Activated naive CD4-positive, alpha-beta T cell treated with anti-CD3 and anti-CD28 coated beads for 36 hours (primary cell): ENCODE measurements at regions not wholly inside any gene's neighbourhood (a gene's known extent, or its start where the extent isn't known, plus 50 kb on each side); places are given as distances from the start of the nearest gene placed in this dataset.

Experiments
- CTCF ChIA-PET: fragments of 350-600 bp; sonication (Branson Sonifier 250); formaldehyde crosslinking; loops from one replicate; lab custom pipeline; 2021; ENCODE audit warnings: antibody characterized with exemption; lab: Charles Lee
- DNase-seq: peaks from one replicate; pipeline ENCODE4 v3.0.0-alpha.2; 2020
- H3K27ac Mint-ChIP-seq: one replicate; pipeline ENCODE4 v1.8.0; 2021; ENCODE audit warnings: mild to moderate bottlenecking, mixed read lengths
- H3K27me3 Mint-ChIP-seq: one replicate; pipeline ENCODE4 v1.8.0; 2021; ENCODE audit warnings: low read depth, mixed read lengths
- H3K36me3 Mint-ChIP-seq: one replicate; pipeline ENCODE4 v1.8.0; 2021; ENCODE audit warnings: low read depth, mixed read lengths
- H3K4me1 Mint-ChIP-seq: one replicate; pipeline ENCODE4 v1.8.0; 2021; ENCODE audit warnings: low read depth, mixed read lengths
- H3K4me3 Mint-ChIP-seq: one replicate; pipeline ENCODE4 v1.8.0; 2021; ENCODE audit warnings: mild to moderate bottlenecking, moderate library complexity, mixed read lengths
- H3K9me3 Mint-ChIP-seq: one replicate; pipeline ENCODE4 v1.8.0; 2021; ENCODE audit warnings: mixed read lengths
- intact Hi-C: fragments of 100-400 bp; cut with micrococcal nuclease; formaldehyde crosslinking; loops from one replicate; pipeline ENCODE4 v1.15.1; 2023

GRCh38 chr16:73319737-73320136, 271.8 kb upstream of the ZFHX3 start:
- intact Hi-C loops, result no loop called here
- no peak for DNase-seq
- no peaks in the 10 kb centered on the region for H3K4me1 Mint-ChIP-seq
- peaks cover 1% of the 10 kb centered on the region for H3K9me3 Mint-ChIP-seq
- H3K27ac Mint-ChIP-seq, result no peak overlapping the region
- CTCF ChIA-PET, result no interaction called here
- H3K36me3 Mint-ChIP-seq, result no peaks in the 10 kb centered on the region
- H3K4me3 Mint-ChIP-seq, result no peak overlapping the region
- H3K27me3 Mint-ChIP-seq, result peaks cover 6% of the 10 kb centered on the region

- CTCF ChIA-PET, result no interaction called here
- intact Hi-C loops, result no loop called here
- Mint-ChIP-seq H3K4me1 (no peaks in the 10 kb centered on the region), H3K4me3 (no peak overlapping the region), H3K27me3 (peaks cover 2% of the 10 kb centered on the region), H3K9me3 (peaks cover 1% of the 10 kb centered on the region), H3K27ac (no peak overlapping the region), H3K36me3 (no peaks in the 10 kb centered on the region)
- no peak for DNase-seq
These were observed 271.3 kb upstream of the ZFHX3 start for GRCh38 chr16:73319261-73319660.

GRCh38 chr16:73317321-73317857, 269.5 kb upstream of the ZFHX3 start:
- no peaks in the 10 kb centered on the region for H3K4me1 Mint-ChIP-seq
- CTCF ChIA-PET, result no interaction called here
- no peak for DNase-seq
- H3K27me3 Mint-ChIP-seq, result peaks cover 2% of the 10 kb centered on the region
- H3K9me3 Mint-ChIP-seq, result peaks cover 2% of the 10 kb centered on the region
- no peak overlapping the region for H3K27ac Mint-ChIP-seq
- no peak overlapping the region for H3K4me3 Mint-ChIP-seq
- intact Hi-C loops, result no loop called here
- H3K36me3 Mint-ChIP-seq, result no peaks in the 10 kb centered on the region

GRCh38 chr16:73315645-73316044, 267.7 kb upstream of the ZFHX3 start:
- Mint-ChIP-seq H3K27ac (no peak overlapping the region), H3K4me3 (no peak overlapping the region), H3K27me3 (peaks cover 2% of the 10 kb centered on the region), H3K36me3 (no peaks in the 10 kb centered on the region), H3K9me3 (peaks cover 2% of the 10 kb centered on the region), H3K4me1 (no peaks in the 10 kb centered on the region)
- CTCF ChIA-PET, result interaction anchor here (0.6 kb wide), 1 partner anchor 257 kb away, joined by 4 read pairs; no protein-coding TSS in a partner anchor
- intact Hi-C loops, result no loop called here
- no peak for DNase-seq

GRCh38 chr16:73313950-73314349, 266.0 kb upstream of the ZFHX3 start:
- Mint-ChIP-seq H3K4me1 (no peaks in the 10 kb centered on the region), H3K36me3 (no peaks in the 10 kb centered on the region), H3K27ac (no peak overlapping the region), H3K4me3 (no peak overlapping the region), H3K9me3 (peaks cover 2% of the 10 kb centered on the region), H3K27me3 (peaks cover 2% of the 10 kb centered on the region)
- intact Hi-C loops, result no loop called here
- CTCF ChIA-PET, result no interaction called here
- DNase-seq, result no peak

- intact Hi-C loops, result no loop called here
- peaks cover 1% of the 10 kb centered on the region for H3K9me3 Mint-ChIP-seq
- H3K4me3 Mint-ChIP-seq, result no peak overlapping the region
- H3K27ac Mint-ChIP-seq, result no peak overlapping the region
- H3K36me3 Mint-ChIP-seq, result no peaks in the 10 kb centered on the region
- H3K27me3 Mint-ChIP-seq, result no peaks in the 10 kb centered on the region
- CTCF ChIA-PET, result no interaction called here
- no peak for DNase-seq
- H3K4me1 Mint-ChIP-seq, result no peaks in the 10 kb centered on the region
These were observed 264.2 kb upstream of the ZFHX3 start for GRCh38 chr16:73311857-73312723.

- intact Hi-C loops, result no loop called here
- no peak overlapping the region for H3K27ac Mint-ChIP-seq
- no peaks in the 10 kb centered on the region for H3K36me3 Mint-ChIP-seq
- no peaks in the 10 kb centered on the region for H3K27me3 Mint-ChIP-seq
- no peak overlapping the region for H3K4me3 Mint-ChIP-seq
- CTCF ChIA-PET, result no interaction called here
- H3K4me1 Mint-ChIP-seq, result no peaks in the 10 kb centered on the region
- peaks cover 1% of the 10 kb centered on the region for H3K9me3 Mint-ChIP-seq
- no peak for DNase-seq
These were observed 260.8 kb upstream of the ZFHX3 start for GRCh38 chr16:73308771-73309170.

GRCh38 chr16:73306901-73307413, 259.0 kb upstream of the ZFHX3 start:
- Mint-ChIP-seq H3K27me3 (no peaks in the 10 kb centered on the region), H3K27ac (no peak overlapping the region), H3K9me3 (no peaks in the 10 kb centered on the region), H3K4me1 (no peaks in the 10 kb centered on the region), H3K4me3 (no peak overlapping the region), H3K36me3 (no peaks in the 10 kb centered on the region)
- DNase-seq, result no peak
- CTCF ChIA-PET, result no interaction called here
- intact Hi-C loops, result no loop called here

GRCh38 chr16:73304008-73304774, 256.3 kb upstream of the ZFHX3 start:
- no peak overlapping the region for H3K4me3 Mint-ChIP-seq
- DNase-seq, result no peak
- intact Hi-C loops, result no loop called here
- H3K27ac Mint-ChIP-seq, result no peak overlapping the region
- CTCF ChIA-PET, result no interaction called here
- no peaks in the 10 kb centered on the region for H3K36me3 Mint-ChIP-seq
- no peaks in the 10 kb centered on the region for H3K27me3 Mint-ChIP-seq
- H3K4me1 Mint-ChIP-seq, result no peaks in the 10 kb centered on the region
- no peaks in the 10 kb centered on the region for H3K9me3 Mint-ChIP-seq

GRCh38 chr16:73302942-73303341, 255.0 kb upstream of the ZFHX3 start:
- intact Hi-C loops, result no loop called here
- Mint-ChIP-seq H3K4me3 (no peak overlapping the region), H3K36me3 (no peaks in the 10 kb centered on the region), H3K9me3 (no peaks in the 10 kb centered on the region), H3K27ac (no peak overlapping the region), H3K27me3 (no peaks in the 10 kb centered on the region), H3K4me1 (no peaks in the 10 kb centered on the region)
- CTCF ChIA-PET, result no interaction called here
- no peak for DNase-seq

GRCh38 chr16:73301984-73302383, 254.1 kb upstream of the ZFHX3 start:
- CTCF ChIA-PET, result no interaction called here
- Mint-ChIP-seq H3K27me3 (no peaks in the 10 kb centered on the region), H3K36me3 (no peaks in the 10 kb centered on the region), H3K9me3 (no peaks in the 10 kb centered on the region), H3K4me1 (no peaks in the 10 kb centered on the region), H3K27ac (no peak overlapping the region), H3K4me3 (no peak overlapping the region)
- DNase-seq, result no peak
- intact Hi-C loops, result no loop called here

- CTCF ChIA-PET, result no interaction called here
- intact Hi-C loops, result no loop called here
These were observed 251.4 kb upstream of the ZFHX3 start for GRCh38 chr16:73299346-73299745.

More at GRCh38 chr16:73299346-73299745, 251.4 kb upstream of the ZFHX3 start:
- Mint-ChIP-seq H3K36me3 (no peaks in the 10 kb centered on the region), H3K4me1 (no peaks in the 10 kb centered on the region), H3K4me3 (no peak overlapping the region), H3K27me3 (no peaks in the 10 kb centered on the region), H3K9me3 (no peaks in the 10 kb centered on the region), H3K27ac (no peak overlapping the region)
- no peak for DNase-seq
